Peyer's patch (tissue), 4 donors: ENCODE measurements at regions not wholly inside any gene's neighbourhood (a gene's known extent, or its start where the extent isn't known, plus 50 kb on each side); places are given as distances from the start of the nearest gene placed in this dataset.

ENCODE experiments used
- DNase-seq, 3 donors: peaks; one replicate each; pipeline ENCODE4 v3.0.0-alpha.2; 2017 to 2019
- H3K27ac ChIP-seq, 4 donors: fragments of 200-600 bp; sonication (generic); one replicate each; pipeline ENCODE4 v1.5.1; 2016 to 2019
- H3K27me3 ChIP-seq, 2 donors: fragments of 200-600 bp; sonication (generic); one replicate each; pipeline ENCODE4 v1.5.1; 2019
- H3K36me3 ChIP-seq, 3 donors: fragments of 200-600 bp; sonication (generic); one replicate each; pipeline ENCODE4 v1.5.1; 2016 to 2019
- H3K4me1 ChIP-seq, 4 donors: fragments of 200-600 bp; sonication (generic); one replicate each; pipeline ENCODE4 v1.5.1; 2016 to 2019
- H3K4me3 ChIP-seq, 4 donors: fragments of 200-600 bp; sonication (generic); 1 replicate in 3 of 4; 2 replicates in 1 of 4; pipeline ENCODE4 v1.5.1; 2016 to 2019; ENCODE audit warnings: mild to moderate bottlenecking in 1 of 4
- H3K9me3 ChIP-seq, 4 donors: fragments of 200-600 bp; sonication (generic); one replicate each; pipeline ENCODE4 v1.5.1; 2016 to 2019; ENCODE audit warnings: mild to moderate bottlenecking in 1 of 4
- POLR2A ChIP-seq, 2 donors: fragments of 450-650 bp; IDR thresholded peaks; one replicate each; pipeline ENCODE4 v1.5.1; 2017; ENCODE audit warnings: antibody characterized with exemption in 2 of 2, mild to moderate bottlenecking in 2 of 2, moderate library complexity in 2 of 2
- TF ChIP-seq, protein P1 (sequence below), 6 experiments: fragments of 450-650 bp in 4 of 6; fragments of 200-600 bp in 2 of 6; sonication (generic) in 1 of 6; IDR thresholded peaks; one replicate each; pipeline ENCODE4 v1.5.1; 2017 to 2019; ENCODE audit warnings: antibody characterized with exemption in 6 of 6, mild to moderate bottlenecking in 3 of 6, moderate library complexity in 1 of 6

DNA sequence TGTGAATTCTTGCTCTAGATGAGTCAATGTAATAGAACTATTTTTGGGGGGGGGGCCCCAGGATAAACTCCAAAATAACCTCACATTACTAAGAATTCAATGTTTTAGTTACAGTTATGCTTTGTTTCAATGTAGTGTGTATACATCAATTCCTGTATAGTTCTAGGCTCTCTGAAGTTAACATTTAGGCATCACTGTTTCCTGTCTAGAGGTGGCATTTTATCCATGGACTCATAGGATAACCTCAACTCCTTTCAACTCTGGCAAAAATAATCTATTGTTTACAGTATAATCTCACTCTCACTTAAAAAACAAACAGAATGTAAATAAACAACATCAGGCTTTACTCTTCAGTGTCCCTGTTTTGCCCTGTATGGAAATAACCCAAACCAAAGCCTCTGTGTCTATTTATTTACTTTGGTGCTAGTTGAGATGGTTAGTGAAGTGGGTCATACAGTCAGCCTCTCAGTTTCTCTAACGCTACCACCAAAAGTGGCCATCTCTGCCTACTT, 79.3 kb upstream of the MMADHC start:
- DNase-seq = no peak
- TF ChIP-seq, protein P1, sequence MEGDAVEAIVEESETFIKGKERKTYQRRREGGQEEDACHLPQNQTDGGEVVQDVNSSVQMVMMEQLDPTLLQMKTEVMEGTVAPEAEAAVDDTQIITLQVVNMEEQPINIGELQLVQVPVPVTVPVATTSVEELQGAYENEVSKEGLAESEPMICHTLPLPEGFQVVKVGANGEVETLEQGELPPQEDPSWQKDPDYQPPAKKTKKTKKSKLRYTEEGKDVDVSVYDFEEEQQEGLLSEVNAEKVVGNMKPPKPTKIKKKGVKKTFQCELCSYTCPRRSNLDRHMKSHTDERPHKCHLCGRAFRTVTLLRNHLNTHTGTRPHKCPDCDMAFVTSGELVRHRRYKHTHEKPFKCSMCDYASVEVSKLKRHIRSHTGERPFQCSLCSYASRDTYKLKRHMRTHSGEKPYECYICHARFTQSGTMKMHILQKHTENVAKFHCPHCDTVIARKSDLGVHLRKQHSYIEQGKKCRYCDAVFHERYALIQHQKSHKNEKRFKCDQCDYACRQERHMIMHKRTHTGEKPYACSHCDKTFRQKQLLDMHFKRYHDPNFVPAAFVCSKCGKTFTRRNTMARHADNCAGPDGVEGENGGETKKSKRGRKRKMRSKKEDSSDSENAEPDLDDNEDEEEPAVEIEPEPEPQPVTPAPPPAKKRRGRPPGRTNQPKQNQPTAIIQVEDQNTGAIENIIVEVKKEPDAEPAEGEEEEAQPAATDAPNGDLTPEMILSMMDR (IDR thresholded peaks at IDR 0.05) = no peak
- no peak for TF ChIP-seq POLR2A (IDR thresholded peaks at IDR 0.05)
- no peaks in the 10 kb centered on the region for H3K4me1 ChIP-seq
- H3K9me3 ChIP-seq = no peaks in the 10 kb centered on the region
- no peak overlapping the region for H3K27ac ChIP-seq
- no peaks in the 10 kb centered on the region for H3K36me3 ChIP-seq
- H3K4me3 ChIP-seq = no peak overlapping the region
- no peaks in the 10 kb centered on the region for H3K27me3 ChIP-seq

DNA sequence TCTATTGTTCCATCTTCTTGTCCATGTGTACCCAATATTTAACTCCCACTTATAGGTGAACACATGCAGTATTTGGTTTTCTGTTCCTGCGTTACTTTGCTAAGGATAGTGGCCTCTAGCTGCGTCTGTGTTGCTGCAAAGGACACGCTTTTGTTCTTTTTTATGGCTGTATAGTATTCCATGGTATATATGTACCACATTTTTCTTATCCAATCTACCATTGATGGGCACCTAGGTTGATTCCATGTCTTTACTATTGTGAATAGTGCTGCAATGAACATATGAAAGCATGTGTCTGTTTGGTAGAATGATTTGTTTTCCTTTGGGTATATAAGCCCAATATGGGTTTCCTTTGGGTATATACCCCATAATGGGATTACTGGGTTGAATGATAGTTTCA, 77.3 kb upstream of the MMADHC start:
- H3K36me3 ChIP-seq = no peaks in the 10 kb centered on the region
- no peak overlapping the region for H3K27ac ChIP-seq
- no peaks in the 10 kb centered on the region for H3K27me3 ChIP-seq
- no peaks in the 10 kb centered on the region for H3K4me1 ChIP-seq
- no peak for DNase-seq
- H3K4me3 ChIP-seq = no peak overlapping the region
- no peaks in the 10 kb centered on the region for H3K9me3 ChIP-seq
- no peak for TF ChIP-seq POLR2A (IDR thresholded peaks at IDR 0.05)
- TF ChIP-seq, protein P1 (IDR thresholded peaks at IDR 0.05) = no peak

DNA sequence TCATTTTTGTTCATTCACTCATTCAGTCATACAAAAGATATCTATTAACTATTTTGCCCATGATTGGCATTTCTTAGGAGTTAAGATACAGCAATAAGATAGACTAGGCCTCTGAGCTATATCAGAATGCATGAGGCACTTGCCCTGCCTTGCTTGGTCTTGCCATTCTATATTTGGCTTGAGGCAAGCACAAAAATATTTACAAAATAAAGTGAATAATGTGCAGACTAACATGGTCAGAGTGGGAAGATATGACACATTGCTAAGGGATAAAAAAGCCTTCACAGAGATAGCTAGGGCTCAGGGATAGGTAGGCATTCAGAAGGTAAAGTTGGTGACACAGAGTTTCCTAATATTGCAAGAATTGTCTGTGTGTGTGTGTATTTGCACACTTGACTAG, 75.0 kb upstream of the MMADHC start:
- Histone ChIP-seq H3K36me3 (no peaks in the 10 kb centered on the region), H3K27ac (no peak overlapping the region), H3K4me1 (no peaks in the 10 kb centered on the region), H3K27me3 (no peaks in the 10 kb centered on the region), H3K9me3 (no peaks in the 10 kb centered on the region), H3K4me3 (no peak overlapping the region)
- no peak for DNase-seq
- TF ChIP-seq, protein P1 (IDR thresholded peaks at IDR 0.05) = no peak
- TF ChIP-seq POLR2A (IDR thresholded peaks at IDR 0.05) = no peak

DNA sequence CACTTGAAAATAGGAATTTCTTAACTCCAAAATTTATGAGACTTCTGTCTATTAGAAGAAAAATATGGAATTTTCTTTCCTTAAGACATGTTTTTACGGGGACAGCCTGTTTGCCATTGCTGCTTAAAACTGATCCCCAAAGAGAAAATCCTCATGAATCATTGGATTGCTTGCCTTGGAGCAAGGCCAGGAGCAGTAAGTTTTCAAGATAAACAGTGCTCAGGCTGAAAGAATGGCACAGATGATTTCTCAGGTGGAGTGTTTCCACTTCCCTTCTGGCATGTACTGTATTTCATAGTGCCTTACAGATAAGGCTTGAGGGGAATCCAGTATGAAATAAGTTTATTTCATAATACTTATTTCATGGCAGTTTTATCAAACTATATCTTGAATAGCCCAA, 74.3 kb upstream of the MMADHC start:
- no peak for DNase-seq
- no peaks in the 10 kb centered on the region for H3K36me3 ChIP-seq

DNA sequence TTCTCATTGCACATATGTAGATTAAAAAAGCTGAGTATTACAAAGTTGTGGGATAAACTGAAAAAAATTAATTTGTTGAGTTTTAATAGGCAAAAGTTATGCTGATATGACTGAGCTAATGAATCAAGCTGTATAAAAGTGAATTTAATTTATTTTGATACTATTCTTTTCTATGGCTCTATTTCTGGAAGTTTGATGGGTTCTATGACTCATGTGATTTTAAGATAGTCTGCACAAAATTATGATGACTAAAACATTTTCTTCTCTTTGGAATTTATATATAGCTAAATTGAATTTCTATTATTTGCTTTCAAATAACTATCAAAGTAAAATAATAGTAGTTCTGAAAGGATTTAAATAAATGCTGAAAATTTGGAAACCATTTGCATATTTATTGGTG, 71.0 kb upstream of the MMADHC start:
- H3K27me3 ChIP-seq = no peaks in the 10 kb centered on the region
- no peak overlapping the region for H3K4me3 ChIP-seq
- no peaks in the 10 kb centered on the region for H3K36me3 ChIP-seq
- H3K9me3 ChIP-seq = no peaks in the 10 kb centered on the region
- no peak overlapping the region for H3K27ac ChIP-seq
- H3K4me1 ChIP-seq = no peaks in the 10 kb centered on the region
- no peak for DNase-seq
- TF ChIP-seq POLR2A (IDR thresholded peaks at IDR 0.05) = no peak
- TF ChIP-seq, protein P1 (IDR thresholded peaks at IDR 0.05) = no peak

More for the DNA sequence above, 74.3 kb upstream of the MMADHC start:
- TF ChIP-seq POLR2A (IDR thresholded peaks at IDR 0.05) = no peak
- TF ChIP-seq, protein P1 (IDR thresholded peaks at IDR 0.05) = no peak
- H3K4me3 ChIP-seq = no peak overlapping the region
- H3K4me1 ChIP-seq = no peaks in the 10 kb centered on the region
- H3K9me3 ChIP-seq = no peaks in the 10 kb centered on the region
- no peak overlapping the region for H3K27ac ChIP-seq
- H3K27me3 ChIP-seq = no peaks in the 10 kb centered on the region
